GM19351 (cell line): ENCODE measurements at regions not wholly inside any gene's neighbourhood (a gene's known extent, or its start where the extent isn't known, plus 50 kb on each side); places are given as distances from the start of the nearest gene placed in this dataset.
"Not testable (repeated sequence)": the region's sequence is repeated elsewhere in the genome, so short reads cannot be mapped to it uniquely, and the experiment has no call there.

Experiments
- ATAC-seq: cut with Tn5 transposase; IDR thresholded peaks from one replicate; pipeline ENCODE4 v1.9.1; 2021; ENCODE audit warnings: mild to moderate bottlenecking, moderate library complexity; ENCODE audit not compliant: unreplicated experiment

DNA sequence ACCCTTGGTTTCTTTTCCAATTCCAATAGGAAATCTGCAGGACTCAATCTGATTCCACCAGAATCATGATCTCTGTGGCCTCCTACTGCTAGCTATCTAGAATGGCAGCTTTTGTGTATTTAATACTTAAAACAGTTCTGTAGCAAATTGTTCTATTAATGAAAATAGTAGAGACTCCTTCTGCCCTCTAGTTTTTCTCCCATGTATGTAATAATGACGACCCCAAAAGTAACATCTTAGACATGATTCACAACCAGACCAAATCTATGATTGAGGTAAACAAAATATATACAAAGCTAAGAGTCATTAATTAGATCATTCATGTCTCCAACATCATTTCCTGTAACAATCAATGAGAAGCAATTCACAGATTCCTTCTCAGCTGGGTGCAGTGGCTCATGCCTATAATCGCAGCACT is 259.1 kb upstream of the MKLN1 start:
- no peak for ATAC-seq

DNA sequence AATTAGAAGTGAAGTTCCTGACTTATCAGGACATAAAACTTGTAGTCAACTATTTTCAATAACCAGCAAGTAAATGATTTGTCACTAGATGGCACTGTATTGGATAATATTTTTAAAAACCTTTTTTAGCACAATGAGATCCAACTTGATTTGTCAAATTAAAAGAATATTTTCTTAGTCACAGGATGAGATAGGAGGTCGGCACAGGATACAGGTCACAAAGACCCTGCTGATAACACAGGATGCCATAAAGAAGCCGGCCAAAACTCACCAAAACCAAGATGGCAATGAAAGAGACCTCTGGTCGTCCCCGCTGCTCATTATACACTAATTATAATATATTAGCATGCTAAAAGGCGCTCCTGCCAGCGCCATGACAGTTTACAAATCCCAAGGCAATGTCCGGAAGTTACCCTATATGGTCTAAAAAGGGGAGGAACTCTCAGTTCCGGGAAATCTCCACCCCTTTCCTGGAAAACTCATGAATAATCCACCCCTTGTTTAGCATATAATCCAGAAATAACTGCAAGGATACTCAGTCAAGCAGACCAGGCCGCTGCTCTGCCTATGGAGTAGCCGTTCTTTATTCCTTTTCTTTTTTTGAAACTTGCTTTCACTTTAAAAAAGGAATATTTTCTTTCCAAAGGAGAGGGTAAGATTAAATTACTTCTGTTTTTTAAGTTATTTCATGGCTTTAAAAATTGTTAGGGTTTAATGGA is 255.7 kb upstream of the MKLN1 start:
- ATAC-seq, result no peak

DNA sequence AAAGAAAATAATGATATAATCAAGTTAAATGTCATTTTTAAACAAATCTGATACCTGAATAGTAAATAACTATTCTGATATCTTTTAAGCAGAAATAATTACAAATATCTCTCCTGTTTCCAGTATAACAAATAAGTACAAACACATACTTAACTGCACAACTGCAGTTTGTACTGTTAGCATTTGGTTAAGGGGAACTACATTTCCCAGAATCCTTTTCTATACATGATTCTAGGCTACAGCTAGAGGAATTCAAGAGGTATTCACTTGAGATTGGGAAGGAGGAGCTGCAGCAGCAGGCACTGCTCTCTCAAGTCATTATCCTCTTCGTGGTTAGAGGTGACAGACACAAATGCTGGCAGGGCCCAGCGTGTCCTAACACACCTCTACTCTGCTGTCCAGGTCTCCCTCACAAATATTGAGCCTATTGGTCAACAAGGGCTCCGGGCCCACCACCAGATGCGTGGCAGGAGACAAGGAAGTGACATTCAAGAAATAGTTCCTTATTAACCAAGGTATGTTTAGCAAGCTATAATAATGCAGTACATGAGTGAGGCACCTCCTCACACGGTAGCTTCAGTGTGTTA is 255.1 kb upstream of the MKLN1 start:
- ATAC-seq, result no peak

DNA sequence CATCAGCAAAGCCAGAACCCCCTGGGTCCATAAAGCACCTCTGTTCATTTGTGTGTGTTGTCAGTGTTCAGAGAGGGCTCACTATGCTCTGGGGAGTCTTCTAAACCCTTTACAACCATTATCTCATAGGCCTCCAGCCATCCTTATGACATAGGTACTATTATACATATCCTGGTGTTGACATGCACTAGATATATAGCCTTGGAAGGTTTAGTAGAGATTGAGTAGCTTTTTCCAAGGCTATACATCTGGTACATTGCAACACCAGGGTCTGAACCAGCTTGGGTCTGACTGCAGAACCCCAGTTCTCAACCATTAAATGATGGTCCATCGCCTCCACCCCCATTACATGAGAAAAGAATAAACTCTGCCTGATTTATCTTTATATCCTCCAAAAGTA is 253.6 kb upstream of the MKLN1 start:
- no peak for ATAC-seq

DNA sequence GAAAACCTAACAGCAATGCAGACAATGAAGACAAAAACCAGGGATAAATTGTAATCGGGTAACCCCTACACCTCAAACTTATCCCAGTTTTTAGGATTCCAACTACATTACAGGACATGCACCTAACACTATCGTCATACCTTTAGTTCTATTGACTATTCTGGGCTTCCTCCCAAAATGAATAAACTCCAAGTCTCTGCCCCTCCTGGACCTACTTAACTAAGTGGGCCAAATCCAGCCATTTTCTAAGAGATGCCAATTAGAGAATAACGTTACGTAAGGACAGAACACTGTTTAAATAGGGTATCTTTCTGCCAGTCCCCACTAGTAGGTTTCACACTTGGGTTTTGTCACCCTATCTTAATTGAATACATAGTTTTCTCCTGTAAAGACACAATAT is 253.1 kb upstream of the MKLN1 start:
- no peak for ATAC-seq

DNA sequence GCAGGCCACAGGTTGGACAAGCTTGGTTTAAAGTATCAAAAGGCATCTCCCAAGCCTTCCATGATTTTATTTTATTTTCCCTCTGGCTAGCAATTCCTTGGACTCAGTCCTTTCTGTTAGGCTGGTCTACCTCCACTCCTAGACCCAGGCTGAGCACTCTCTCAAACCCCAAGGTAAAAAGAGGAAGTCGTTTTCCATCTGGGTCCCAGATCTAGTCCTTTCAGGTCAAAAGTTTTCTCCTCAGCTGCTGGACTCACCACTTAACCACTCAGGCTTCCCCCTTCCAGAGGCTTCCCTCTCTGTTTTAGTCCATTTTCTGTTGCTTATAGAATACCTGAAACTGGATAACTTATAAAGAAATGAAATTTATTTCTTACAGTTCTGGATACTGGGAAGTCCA is 252.3 kb upstream of the MKLN1 start:
- ATAC-seq, result no peak

DNA sequence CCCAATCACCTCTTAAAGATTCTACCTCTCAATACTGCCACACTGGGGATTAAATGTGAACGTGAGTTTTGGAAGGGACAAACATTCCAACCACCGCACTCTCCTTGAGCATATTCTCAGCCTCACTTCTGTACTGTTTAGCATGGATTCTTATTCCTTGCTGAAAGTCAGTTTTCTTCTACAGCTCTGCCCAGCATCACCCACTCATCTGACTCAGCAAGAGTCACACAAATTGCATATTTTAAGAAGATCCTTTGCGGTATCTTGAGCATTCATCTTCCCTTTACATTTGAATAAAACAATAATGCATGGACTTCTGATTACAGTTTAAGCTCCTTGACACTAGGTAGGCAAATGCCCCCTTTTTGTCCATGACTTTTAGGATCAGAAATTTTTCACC is 251.6 kb upstream of the MKLN1 start:
- ATAC-seq, result no peak

DNA sequence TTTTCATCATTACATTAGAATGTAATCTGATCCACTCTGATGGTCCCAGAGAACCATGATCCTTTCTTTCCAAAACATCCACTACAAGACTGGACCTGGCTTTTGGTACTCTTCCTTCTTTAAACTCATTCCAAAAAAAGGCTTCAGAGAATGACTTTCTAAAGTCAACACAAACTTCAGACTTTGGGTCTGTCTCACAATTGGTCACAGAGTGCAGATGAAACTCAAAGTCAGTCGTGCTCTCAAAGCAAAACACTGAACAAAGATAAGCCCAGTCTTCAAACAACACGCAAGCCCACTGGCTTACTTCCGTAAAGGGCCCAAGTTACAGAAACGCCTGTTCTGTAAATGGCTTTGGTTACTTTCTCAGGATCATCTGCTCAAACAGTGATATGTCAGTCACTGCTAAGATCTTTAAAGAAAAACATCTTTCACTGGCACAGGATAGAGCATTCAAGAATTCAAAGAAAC is 250.9 kb upstream of the MKLN1 start:
- no peak for ATAC-seq

DNA sequence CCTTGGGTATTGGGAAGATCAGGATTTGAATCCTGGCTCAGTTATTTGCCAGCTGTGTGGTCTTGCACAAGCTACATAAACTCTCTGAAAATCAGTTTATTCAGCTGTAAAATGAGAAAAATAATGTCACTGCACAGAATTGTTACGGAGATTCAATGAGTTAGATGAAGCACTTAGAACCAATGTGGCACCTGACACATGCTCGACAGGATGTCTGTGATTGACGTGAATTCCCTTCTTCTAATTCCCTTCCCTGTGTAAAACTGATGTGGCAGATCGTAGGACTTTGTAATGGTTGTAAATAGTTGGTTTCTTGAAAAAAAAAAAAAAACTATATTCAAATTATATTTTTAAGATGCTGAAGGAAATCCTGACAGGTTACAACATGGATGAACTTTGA is 249.9 kb upstream of the MKLN1 start:
- ATAC-seq, result no peak

DNA sequence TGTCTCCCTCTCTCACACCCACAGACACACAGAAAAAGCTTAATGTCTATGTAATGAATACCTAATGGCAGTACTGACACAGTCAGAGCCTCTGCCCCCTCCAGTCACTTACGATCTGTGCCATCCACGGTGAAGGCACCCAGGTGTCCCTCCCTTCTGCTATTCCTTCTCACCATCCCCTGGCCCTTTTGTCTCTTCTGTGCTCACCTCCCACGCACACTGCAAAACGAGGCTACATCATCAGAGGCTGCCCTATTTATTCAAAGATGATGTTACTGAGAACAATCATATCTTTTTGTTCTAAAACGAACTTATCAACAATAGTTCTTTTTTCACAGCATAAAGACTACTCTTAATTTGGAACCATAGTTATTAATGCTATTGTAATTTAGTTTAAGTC is 246.9 kb upstream of the MKLN1 start:
- ATAC-seq, result no peak

DNA sequence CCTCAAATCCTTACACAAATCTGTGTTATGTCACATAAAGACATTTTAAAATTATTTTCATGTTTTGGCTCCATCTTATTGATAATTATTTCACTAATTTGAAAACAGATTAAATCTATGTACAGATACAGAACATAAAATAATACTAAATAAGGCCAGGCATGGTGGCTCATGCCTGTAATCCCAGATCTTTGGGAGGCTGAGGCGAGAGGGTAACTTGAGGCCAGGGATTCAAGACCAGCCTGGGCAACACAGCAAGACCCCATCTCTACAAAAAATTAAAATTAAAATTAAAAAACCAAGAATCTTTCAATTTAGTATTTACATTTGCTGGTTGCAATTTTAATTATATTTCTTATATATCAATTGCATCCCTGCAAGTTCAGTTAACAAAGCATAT is 246.4 kb upstream of the MKLN1 start:
- ATAC-seq, result no peak

DNA sequence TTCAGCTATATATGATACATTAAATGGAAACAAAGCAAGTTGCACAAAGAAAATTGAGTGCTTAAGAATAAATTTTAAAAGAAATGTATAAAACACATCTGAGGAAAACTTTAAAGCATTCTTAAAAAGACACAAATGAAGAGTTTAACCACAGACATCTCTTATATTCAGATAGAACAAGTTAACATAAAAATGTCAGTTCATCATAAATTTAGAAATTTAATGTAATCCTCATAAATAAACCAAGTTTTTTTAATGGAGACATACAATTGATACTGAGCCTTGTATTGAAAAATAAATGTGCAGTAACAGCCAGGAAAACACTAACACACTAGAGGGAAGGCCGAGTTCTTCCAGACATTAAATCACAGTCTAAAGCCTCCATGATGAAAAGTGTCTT is 243.9 kb upstream of the MKLN1 start:
- ATAC-seq, result no peak

DNA sequence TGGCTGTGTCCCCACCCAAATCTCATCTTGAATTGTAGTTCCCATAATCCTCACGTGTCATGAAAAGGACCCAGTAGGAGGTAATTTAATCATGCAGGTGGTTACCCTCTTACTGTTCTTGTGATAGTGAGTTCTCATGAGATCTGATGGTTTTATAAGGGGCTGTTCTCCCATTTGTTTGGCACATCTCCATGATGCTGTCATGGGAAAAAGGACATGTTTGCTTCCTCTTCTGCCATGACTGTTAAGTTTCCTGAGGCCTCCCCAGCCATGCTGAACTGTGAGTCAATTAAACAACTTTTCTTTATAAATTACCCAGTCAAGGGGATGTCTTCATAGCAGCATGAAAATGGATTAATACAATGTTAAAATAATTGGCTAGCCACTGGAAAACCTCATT is 243.3 kb upstream of the MKLN1 start:
- ATAC-seq, result not testable (repeated sequence)

DNA sequence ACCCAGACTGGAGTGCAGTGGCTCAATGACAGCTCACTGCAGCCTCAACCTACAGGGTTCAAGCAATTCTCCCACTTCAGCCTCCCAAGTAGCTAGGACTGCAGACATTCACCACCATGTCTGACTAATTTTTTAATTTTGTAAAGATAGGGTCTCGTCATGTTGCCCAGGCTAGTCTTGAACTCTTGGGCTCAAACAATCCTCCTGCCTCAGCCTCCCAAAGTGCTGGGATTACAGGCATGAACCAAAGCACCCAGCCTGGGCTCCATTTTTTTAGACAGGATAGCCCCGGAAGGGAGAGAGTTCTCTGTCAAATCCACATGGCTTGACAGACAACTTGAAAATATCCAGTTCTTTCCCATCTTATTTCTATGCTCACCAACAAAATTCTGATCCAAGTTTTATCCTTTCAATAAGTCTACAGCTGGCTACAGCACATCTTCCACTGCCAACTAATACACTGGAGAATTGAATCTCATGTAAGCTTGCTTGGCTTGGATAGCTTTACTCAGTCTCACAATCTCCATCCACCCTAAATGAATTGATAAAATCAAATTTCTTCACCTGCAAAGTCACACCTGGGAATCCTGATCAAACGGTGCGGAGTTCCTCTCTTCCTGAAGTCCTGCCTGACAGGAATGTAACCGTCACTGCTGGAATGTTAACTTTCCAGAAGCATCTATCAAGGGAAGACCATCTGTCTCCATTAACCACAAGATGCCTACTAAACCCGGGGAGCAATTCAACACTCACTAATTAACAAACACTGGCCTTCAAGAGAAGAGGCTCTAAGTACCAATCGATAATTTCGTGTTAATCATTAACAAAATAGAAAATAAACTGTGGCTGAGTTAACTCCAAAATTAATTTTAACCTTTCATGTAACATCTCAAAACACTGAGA is 239.7 kb upstream of the MKLN1 start:
- no peak for ATAC-seq

DNA sequence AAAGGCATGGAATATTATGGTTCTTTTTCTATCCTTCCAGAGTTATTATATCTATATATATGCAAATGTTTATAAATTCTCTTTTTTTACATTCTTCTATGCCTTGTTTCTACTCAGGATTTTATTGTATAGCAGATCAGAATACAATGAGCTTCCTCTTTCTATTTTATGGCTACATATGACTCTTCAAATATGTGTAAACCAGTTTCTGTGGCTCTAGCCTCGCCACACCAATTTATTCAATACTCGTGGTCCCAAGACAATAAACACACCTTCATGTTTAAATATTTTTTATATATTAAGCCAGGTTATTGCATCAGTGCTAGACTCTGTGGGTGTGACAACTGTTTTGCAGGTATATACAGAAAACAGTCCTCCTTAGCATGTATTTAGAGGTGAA is 237.5 kb upstream of the MKLN1 start:
- ATAC-seq, result no peak

DNA sequence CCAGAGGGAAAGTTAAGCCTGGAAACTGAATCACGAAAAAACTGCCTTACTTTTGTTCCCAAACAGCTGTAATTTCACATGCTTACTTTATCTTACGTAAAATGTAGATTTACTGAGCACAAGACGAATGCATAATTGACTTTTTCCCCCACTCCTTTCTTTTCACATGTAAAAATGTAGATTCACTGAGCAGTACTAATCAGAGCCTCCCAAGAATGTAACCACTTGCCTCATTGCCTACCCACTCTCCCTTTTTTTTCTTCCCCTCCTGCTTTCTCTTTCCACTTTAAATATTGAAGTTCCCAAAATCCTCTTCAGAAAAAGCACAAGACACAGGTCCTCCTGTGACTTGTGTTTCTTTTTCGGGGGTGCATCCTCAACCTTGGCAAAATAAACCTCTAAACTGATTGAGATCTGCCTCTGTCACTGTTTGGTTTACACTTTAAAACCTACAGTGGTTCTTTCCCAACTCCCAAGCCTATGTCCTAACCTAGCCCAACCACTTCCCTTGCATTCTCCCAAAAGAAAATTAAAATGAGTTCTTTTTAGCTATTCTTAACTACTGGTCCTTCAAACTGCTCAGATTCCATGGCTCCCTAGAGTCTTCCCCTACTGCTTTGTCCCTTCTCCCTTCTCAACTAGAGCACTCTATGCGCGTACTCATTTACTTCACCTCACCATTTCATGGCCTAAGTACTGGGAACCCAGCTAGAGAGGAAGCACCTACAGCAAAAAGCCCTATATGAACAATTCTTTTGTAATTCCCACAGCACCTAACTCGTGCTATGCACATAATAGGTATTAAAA is 236.6 kb upstream of the MKLN1 start:
- ATAC-seq, result no peak

DNA sequence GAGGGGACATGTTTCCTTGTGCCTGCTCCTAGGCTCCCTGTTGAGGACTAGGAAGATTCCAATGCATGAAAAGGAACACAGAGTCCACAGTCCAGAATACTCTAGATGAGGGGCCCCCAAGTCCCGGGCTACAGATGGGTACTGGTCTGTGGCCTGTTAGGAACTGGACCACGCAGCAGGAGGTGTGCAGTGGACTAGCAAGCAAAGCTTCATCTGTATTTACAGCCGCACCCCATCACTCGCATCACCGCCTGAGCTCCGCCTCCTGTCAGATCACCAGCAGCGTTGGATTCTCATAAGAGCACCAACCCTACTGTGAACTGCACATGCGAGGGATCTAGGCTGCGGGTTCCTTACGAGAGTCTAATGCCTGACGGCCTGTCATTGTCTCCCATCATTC is 233.0 kb upstream of the MKLN1 start:
- no peak for ATAC-seq

DNA sequence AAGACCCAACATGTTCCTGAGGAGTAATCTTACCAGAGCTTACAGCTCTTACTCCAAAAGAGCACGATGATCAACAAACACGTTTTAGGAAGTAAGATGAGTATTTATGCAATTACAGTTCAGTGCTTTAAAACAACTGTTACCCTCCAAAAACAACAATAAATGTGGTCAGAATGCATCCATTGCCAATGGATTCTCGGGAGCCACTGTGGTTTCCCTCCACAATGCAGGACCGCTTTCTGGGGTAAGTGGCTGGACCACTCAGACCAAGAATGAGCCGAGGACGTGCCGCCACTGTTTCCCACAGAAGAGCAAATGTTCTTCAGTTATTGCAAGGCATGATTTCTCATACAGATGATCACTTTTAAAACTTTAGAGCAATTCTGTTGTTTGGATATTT is 232.3 kb upstream of the MKLN1 start:
- ATAC-seq, result no peak

DNA sequence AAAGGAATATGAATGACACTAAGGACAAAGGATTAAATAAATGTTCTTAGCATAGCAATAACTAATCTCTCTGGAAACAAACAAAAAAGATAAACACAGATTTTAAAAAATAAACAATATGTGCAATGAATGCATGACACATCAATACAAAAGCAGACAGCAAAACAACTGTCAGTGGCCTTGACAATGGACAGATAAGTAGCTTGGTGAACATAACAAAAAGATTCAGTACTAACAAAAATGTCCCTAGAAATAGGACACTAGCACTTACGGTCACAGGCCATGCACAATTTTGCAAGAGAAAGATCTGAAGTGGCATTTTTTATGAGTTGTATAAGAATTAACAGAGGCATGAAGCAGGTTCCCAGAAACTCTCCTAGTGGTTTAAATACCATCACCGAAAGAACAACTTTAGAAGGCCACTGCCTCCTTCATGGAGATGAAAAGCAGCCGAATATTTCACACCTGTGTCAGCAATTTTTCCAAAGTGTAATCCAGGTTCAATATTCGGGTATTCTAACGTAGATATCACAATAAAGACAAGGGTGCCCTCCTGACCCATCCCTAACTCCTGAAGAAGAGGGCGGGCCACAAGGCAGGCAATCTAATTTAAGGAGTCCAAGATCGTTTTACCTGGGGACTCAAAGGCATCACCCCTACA is 231.3 kb upstream of the MKLN1 start:
- no peak for ATAC-seq

DNA sequence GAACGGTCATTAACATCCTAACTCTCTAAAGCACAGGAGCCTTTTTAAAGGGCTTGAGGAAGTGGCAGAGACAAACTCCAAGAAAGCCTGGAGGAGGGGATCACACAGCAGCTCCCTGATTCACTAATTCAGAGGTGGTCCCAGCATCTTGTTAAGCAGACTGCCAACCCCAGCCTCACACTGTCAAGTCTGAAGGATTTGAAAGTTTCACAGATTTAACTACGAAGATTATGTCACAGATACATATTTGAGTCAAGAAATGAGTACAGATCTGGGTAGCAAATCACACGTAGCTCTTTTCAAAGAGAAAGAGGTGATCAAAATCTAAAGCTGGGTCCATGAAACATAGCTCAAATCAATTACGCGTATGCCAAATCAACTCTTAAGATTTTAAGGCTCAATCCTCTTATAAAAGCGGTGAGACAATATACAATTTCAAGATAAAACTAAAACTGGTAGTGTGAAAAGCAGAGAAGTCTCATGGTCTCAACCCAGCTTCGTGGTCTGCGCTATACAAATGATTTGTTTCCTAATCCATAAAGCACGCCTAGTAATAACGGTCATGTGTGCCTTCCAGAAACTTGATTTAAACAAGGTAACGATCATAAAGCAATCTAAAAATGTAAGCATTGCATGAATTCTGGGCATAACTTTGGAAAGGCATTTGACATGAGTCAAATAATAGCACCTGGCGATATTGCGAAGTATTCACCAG is 229.9 kb upstream of the MKLN1 start:
- no peak for ATAC-seq
